ENCODE measurements at regions not wholly inside any gene's neighbourhood (a gene's known extent, or its start where the extent isn't known, plus 50 kb on each side); places are given as distances from the start of the nearest gene placed in this dataset.
A peak's percentile ranks its signal among the peaks of the same experiment; 100 is the strongest.

- DNase-seq (ENCODE audit: low read depth in 2 of 3, low spot score in 1 of 3): no peak
These were observed 626.3 kb downstream of the TBL1XR1 start for GRCh38 chr3:176570992-176571391.

GRCh38 chr3:176568189-176568588 lies 629.1 kb downstream of the TBL1XR1 start:
- no peak for DNase-seq (ENCODE audit: low read depth in 2 of 3, low spot score in 1 of 3)

GRCh38 chr3:176566757-176567156 lies 630.5 kb downstream of the TBL1XR1 start:
- no peak for DNase-seq (ENCODE audit: low read depth in 2 of 3, low spot score in 1 of 3)

- no peak for DNase-seq (ENCODE audit: low read depth in 2 of 3, low spot score in 1 of 3)
These were observed 635.0 kb downstream of the TBL1XR1 start for GRCh38 chr3:176562331-176562730.

- no peak for DNase-seq (ENCODE audit: low read depth in 2 of 3, low spot score in 1 of 3)
These were observed 635.5 kb downstream of the TBL1XR1 start for GRCh38 chr3:176561826-176562225.

GRCh38 chr3:176554791-176555654 lies 642.3 kb downstream of the TBL1XR1 start:
- no peak for DNase-seq (ENCODE audit: low read depth in 2 of 3, low spot score in 1 of 3)

- no peak for DNase-seq (ENCODE audit: low read depth in 2 of 3, low spot score in 1 of 3)
These were observed 643.0 kb downstream of the TBL1XR1 start for GRCh38 chr3:176554264-176554663.

- no peak for DNase-seq (ENCODE audit: low read depth in 2 of 3, low spot score in 1 of 3)
These were observed 670.3 kb downstream of the TBL1XR1 start for GRCh38 chr3:176526942-176527341.

- DNase-seq (ENCODE audit: low read depth in 2 of 3, low spot score in 1 of 3): no peak
These were observed 671.1 kb downstream of the TBL1XR1 start for GRCh38 chr3:176526225-176526624.

- no peak for DNase-seq (ENCODE audit: low read depth in 2 of 3, low spot score in 1 of 3)
These were observed 674.2 kb downstream of the TBL1XR1 start for GRCh38 chr3:176523114-176523513.

- no peak for DNase-seq (ENCODE audit: low read depth in 2 of 3, low spot score in 1 of 3)
These were observed 674.8 kb downstream of the TBL1XR1 start for GRCh38 chr3:176522436-176522835.

- no peak for DNase-seq (ENCODE audit: low read depth in 2 of 3, low spot score in 1 of 3)
These were observed 675.6 kb downstream of the TBL1XR1 start for GRCh38 chr3:176521531-176522175.

- DNase-seq (ENCODE audit: low read depth in 2 of 3, low spot score in 1 of 3): peak in 2 of 3 donors; percentile 2 to 12
These were observed 683.0 kb downstream of the TBL1XR1 start for GRCh38 chr3:176514297-176514696.

- peak in 2 of 3 donors; percentile 0 to 2 for DNase-seq (ENCODE audit: low read depth in 2 of 3, low spot score in 1 of 3)
These were observed 683.7 kb downstream of the TBL1XR1 start for GRCh38 chr3:176513604-176514003.

GRCh38 chr3:176512037-176512436 lies 685.2 kb downstream of the TBL1XR1 start:
- no peak for DNase-seq (ENCODE audit: low read depth in 2 of 3, low spot score in 1 of 3)

- no peak for DNase-seq (ENCODE audit: low read depth in 2 of 3, low spot score in 1 of 3)
These were observed 687.2 kb downstream of the TBL1XR1 start for GRCh38 chr3:176510097-176510496.

GRCh38 chr3:176505878-176506621 lies 691.2 kb downstream of the TBL1XR1 start:
- no peak for DNase-seq (ENCODE audit: low read depth in 2 of 3, low spot score in 1 of 3)

GRCh38 chr3:176491084-176491483 lies 706.2 kb downstream of the TBL1XR1 start:
- no peak for DNase-seq (ENCODE audit: low read depth in 2 of 3, low spot score in 1 of 3)

- no peak for DNase-seq (ENCODE audit: low read depth in 2 of 3, low spot score in 1 of 3)
These were observed 706.9 kb downstream of the TBL1XR1 start for GRCh38 chr3:176490357-176490756.

- no peak for DNase-seq (ENCODE audit: low read depth in 2 of 3, low spot score in 1 of 3)
These were observed 718.0 kb downstream of the TBL1XR1 start for GRCh38 chr3:176479248-176479647.

- no peak for DNase-seq (ENCODE audit: low read depth in 2 of 3, low spot score in 1 of 3)
These were observed 727.5 kb downstream of the TBL1XR1 start for GRCh38 chr3:176469694-176470205.

- DNase-seq (ENCODE audit: low read depth in 2 of 3, low spot score in 1 of 3): no peak
These were observed 733.7 kb downstream of the TBL1XR1 start for GRCh38 chr3:176463610-176464009.

All from stimulated activated CD4-positive, alpha-beta T cell treated with anti-CD3 and anti-CD28 coated beads, Interleukin-12 subunit alpha, Interleukin-12 subunit beta, amount 100 ng/mL, for 48 hours (primary cell).